ENCODE measurements at regions not wholly inside any gene's neighbourhood (a gene's known extent, or its start where the extent isn't known, plus 50 kb on each side); places are given as distances from the start of the nearest gene placed in this dataset.

DNA sequence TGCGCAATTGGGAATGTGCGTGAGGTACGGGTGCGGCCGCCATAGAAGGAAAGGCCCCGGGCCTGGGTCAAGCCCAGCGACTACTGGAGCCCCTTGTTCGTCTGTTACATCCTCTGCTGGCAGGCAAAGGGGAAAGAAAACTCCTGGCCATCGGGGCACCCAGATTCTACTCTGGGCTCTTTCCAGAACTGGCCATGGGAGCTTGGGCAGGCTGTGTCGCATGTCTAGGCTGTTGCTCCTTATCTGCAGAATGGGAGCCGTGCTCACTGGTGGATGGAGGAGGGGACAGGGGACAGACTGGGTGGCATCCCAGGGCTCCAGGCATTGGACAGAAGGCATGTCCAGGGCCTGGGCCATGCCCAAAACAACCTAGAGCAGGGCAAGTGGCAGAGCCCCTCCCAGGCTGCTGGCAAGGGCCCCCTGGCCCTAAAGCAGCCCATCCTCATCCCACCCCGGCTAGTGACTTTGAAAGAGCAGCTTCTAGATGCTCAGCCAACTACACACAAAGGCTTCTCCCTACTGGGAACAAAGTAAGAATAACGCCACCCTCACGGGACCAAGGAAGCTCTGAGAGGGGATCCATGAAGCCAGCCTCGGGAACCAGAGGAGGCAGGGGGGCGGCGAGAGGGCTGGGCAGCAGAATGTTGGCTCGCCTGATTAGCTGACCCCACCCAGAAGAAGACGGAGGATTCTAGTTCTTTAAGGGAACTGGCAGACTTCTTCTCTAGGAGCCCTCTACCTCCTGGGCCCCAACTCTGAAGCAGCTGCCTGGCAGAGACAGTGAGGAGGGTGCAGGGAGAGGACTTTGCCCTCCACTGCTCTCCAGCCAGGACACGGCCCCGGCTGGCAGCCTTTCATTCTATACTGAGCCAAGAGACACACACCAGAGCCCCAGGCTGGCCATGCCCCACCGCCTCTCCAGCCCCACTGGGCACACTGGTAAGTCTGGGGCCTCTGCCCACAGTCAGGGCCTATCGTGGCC is 96.8 kb downstream of the SINHCAF start:
- TF ChIP-seq CTCF (IDR thresholded peaks at IDR 0.05), result no peak
- TF ChIP-seq POLR2A (IDR thresholded peaks at IDR 0.05), result no peak
- TF ChIP-seq POLR2AphosphoS5 (IDR thresholded peaks at IDR 0.05), result no peak

Data from upper lobe of left lung (tissue), 4 donors.